ENCODE measurements at regions not wholly inside any gene's neighbourhood (a gene's known extent, or its start where the extent isn't known, plus 50 kb on each side); places are given as distances from the start of the nearest gene placed in this dataset.

- TF ChIP-seq EGR1 (IDR thresholded peaks at IDR 0.05; ENCODE audit: low read depth) (no peak), CTCF (IDR thresholded peaks at IDR 0.05 in 2 of 3, conservative IDR thresholded peaks at IDR 0.05 in 1 of 3; ENCODE audit: borderline replicate concordance in 1 of 3, insufficient read depth in 1 of 3, low read depth in 2 of 3, low read length in 2 of 3) (no peak), EZH2 (IDR thresholded peaks at IDR 0.05) (no peak), CBX3 (IDR thresholded peaks at IDR 0.05; ENCODE audit: low read depth) (no peak), REST (IDR thresholded peaks at IDR 0.05; ENCODE audit: low read depth) (no peak), POLR2AphosphoS5 (IDR thresholded peaks at IDR 0.05; ENCODE audit: low read depth, low read length) (no peak)
Measured at GRCh38 chr6:19369785-19370184, 467.4 kb upstream of the ID4 start.
